ENCODE measurements at regions not wholly inside any gene's neighbourhood (a gene's known extent, or its start where the extent isn't known, plus 50 kb on each side); places are given as distances from the start of the nearest gene placed in this dataset.

GRCh38 chr10:111706331-111706730 lies 477.2 kb downstream of the GPAM start:
- no peak for DNase-seq (ENCODE audit: low read depth in 2 of 3, low spot score in 2 of 3)

- DNase-seq (ENCODE audit: low read depth in 2 of 3, low spot score in 2 of 3): no peak
Measured at GRCh38 chr10:111707076-111707475, 476.5 kb downstream of the GPAM start.

GRCh38 chr10:111709603-111710002 lies 474.0 kb downstream of the GPAM start:
- no peak for DNase-seq (ENCODE audit: low read depth in 2 of 3, low spot score in 2 of 3)

GRCh38 chr10:111716032-111716431 lies 467.5 kb downstream of the GPAM start:
- no peak for DNase-seq (ENCODE audit: low read depth in 2 of 3, low spot score in 2 of 3)

- no peak for DNase-seq (ENCODE audit: low read depth in 2 of 3, low spot score in 2 of 3)
Measured at GRCh38 chr10:111724121-111724520, 459.4 kb downstream of the GPAM start.

GRCh38 chr10:111725050-111725449 lies 458.5 kb downstream of the GPAM start:
- no peak for DNase-seq (ENCODE audit: low read depth in 2 of 3, low spot score in 2 of 3)

- no peak for DNase-seq (ENCODE audit: low read depth in 2 of 3, low spot score in 2 of 3)
Measured at GRCh38 chr10:111732166-111732785, 451.3 kb downstream of the GPAM start.

- DNase-seq (ENCODE audit: low read depth in 2 of 3, low spot score in 2 of 3): no peak
Measured at GRCh38 chr10:111739125-111739873, 444.3 kb downstream of the GPAM start.

- DNase-seq (ENCODE audit: low read depth in 2 of 3, low spot score in 2 of 3): no peak
Measured at GRCh38 chr10:111739874-111740139, 443.8 kb downstream of the GPAM start.

GRCh38 chr10:111745982-111746381 lies 437.6 kb downstream of the GPAM start:
- DNase-seq (ENCODE audit: low read depth in 2 of 3, low spot score in 2 of 3): no peak

GRCh38 chr10:111747751-111748150 lies 435.8 kb downstream of the GPAM start:
- no peak for DNase-seq (ENCODE audit: low read depth in 2 of 3, low spot score in 2 of 3)

GRCh38 chr10:111748184-111748583 lies 435.4 kb downstream of the GPAM start:
- no peak for DNase-seq (ENCODE audit: low read depth in 2 of 3, low spot score in 2 of 3)

GRCh38 chr10:111750165-111750849 lies 433.3 kb downstream of the GPAM start:
- no peak for DNase-seq (ENCODE audit: low read depth in 2 of 3, low spot score in 2 of 3)

- peak in 1 of 3 donors; percentile 25 for DNase-seq (ENCODE audit: low read depth in 2 of 3, low spot score in 2 of 3)
Measured at GRCh38 chr10:111756217-111757061, 427.1 kb downstream of the GPAM start.

GRCh38 chr10:111758593-111758992 lies 425.0 kb downstream of the GPAM start:
- no peak for DNase-seq (ENCODE audit: low read depth in 2 of 3, low spot score in 2 of 3)

GRCh38 chr10:111762114-111762513 lies 421.5 kb downstream of the GPAM start:
- DNase-seq (ENCODE audit: low read depth in 2 of 3, low spot score in 2 of 3): no peak

GRCh38 chr10:111765216-111765615 lies 418.3 kb downstream of the GPAM start:
- DNase-seq (ENCODE audit: low read depth in 2 of 3, low spot score in 2 of 3): no peak

GRCh38 chr10:111766464-111766863 lies 417.1 kb downstream of the GPAM start:
- DNase-seq (ENCODE audit: low read depth in 2 of 3, low spot score in 2 of 3): no peak

- no peak for DNase-seq (ENCODE audit: low read depth in 2 of 3, low spot score in 2 of 3)
Measured at GRCh38 chr10:111767661-111768060, 415.9 kb downstream of the GPAM start.

- DNase-seq (ENCODE audit: low read depth in 2 of 3, low spot score in 2 of 3): no peak
Measured at GRCh38 chr10:111773950-111774349, 409.6 kb downstream of the GPAM start.

- DNase-seq (ENCODE audit: low read depth in 2 of 3, low spot score in 2 of 3): no peak
Measured at GRCh38 chr10:111774486-111774885, 409.1 kb downstream of the GPAM start.
